GM21576 (cell line): ENCODE measurements at regions not wholly inside any gene's neighbourhood (a gene's known extent, or its start where the extent isn't known, plus 50 kb on each side); places are given as distances from the start of the nearest gene placed in this dataset.

Experiments
- ATAC-seq: cut with Tn5 transposase; IDR thresholded peaks from one replicate; pipeline ENCODE4 v1.9.1; 2021; ENCODE audit warnings: mild to moderate bottlenecking, moderate library complexity; ENCODE audit not compliant: unreplicated experiment

GRCh38 chr5:124287813-124288212, 458.6 kb downstream of the ZNF608 start:
- ATAC-seq, result no peak

- no peak for ATAC-seq
Measured at GRCh38 chr5:124285733-124286132, 460.7 kb downstream of the ZNF608 start.

- ATAC-seq, result no peak
Measured at GRCh38 chr5:124285071-124285470, 461.4 kb downstream of the ZNF608 start.

GRCh38 chr5:124283031-124283430, 463.4 kb downstream of the ZNF608 start:
- no peak for ATAC-seq

GRCh38 chr5:124280079-124280478, 466.4 kb downstream of the ZNF608 start:
- ATAC-seq, result no peak

GRCh38 chr5:124279146-124279876, 467.1 kb downstream of the ZNF608 start:
- no peak for ATAC-seq

- ATAC-seq, result no peak
Measured at GRCh38 chr5:124278636-124279035, 467.8 kb downstream of the ZNF608 start.

GRCh38 chr5:124277767-124278545, 468.5 kb downstream of the ZNF608 start:
- ATAC-seq, result no peak

GRCh38 chr5:124276166-124276565, 470.3 kb downstream of the ZNF608 start:
- no peak for ATAC-seq

GRCh38 chr5:124274949-124275348, 471.5 kb downstream of the ZNF608 start:
- no peak for ATAC-seq

GRCh38 chr5:124264499-124264898, 481.9 kb downstream of the ZNF608 start:
- no peak for ATAC-seq

- no peak for ATAC-seq
Measured at GRCh38 chr5:124263680-124264491, 482.6 kb downstream of the ZNF608 start.

GRCh38 chr5:124262991-124263571, 483.4 kb downstream of the ZNF608 start:
- no peak for ATAC-seq

- ATAC-seq, result no peak
Measured at GRCh38 chr5:124262470-124262869, 484.0 kb downstream of the ZNF608 start.

GRCh38 chr5:124261848-124262247, 484.6 kb downstream of the ZNF608 start:
- no peak for ATAC-seq

- ATAC-seq, result no peak
Measured at GRCh38 chr5:124260921-124261515, 485.4 kb downstream of the ZNF608 start.

- ATAC-seq, result no peak
Measured at GRCh38 chr5:124259017-124259416, 487.4 kb downstream of the ZNF608 start.

- ATAC-seq, result no peak
Measured at GRCh38 chr5:124257048-124257447, 489.4 kb downstream of the ZNF608 start.

- no peak for ATAC-seq
Measured at GRCh38 chr5:124253203-124253810, 493.1 kb downstream of the ZNF608 start.

GRCh38 chr5:124252747-124253146, 493.7 kb downstream of the ZNF608 start:
- ATAC-seq, result no peak
